HPDE6-E6E7 (cell line): ENCODE measurements at regions not wholly inside any gene's neighbourhood (a gene's known extent, or its start where the extent isn't known, plus 50 kb on each side); places are given as distances from the start of the nearest gene placed in this dataset.

ENCODE experiments used
- DNase-seq: peaks from one replicate; pipeline ENCODE4 v3.0.0; 2011; ENCODE audit warnings: missing footprints; ENCODE audit errors: extremely low spot score

GRCh38 chr6:56864171-56864616, 90.7 kb upstream of the BEND6 start:
- no peak for DNase-seq

GRCh38 chr6:56863366-56863765, 91.5 kb upstream of the BEND6 start:
- no peak for DNase-seq

- no peak for DNase-seq
Measured at GRCh38 chr6:56862415-56863175, 92.3 kb upstream of the BEND6 start.

- no peak for DNase-seq
Measured at GRCh38 chr6:56860475-56860874, 94.4 kb upstream of the BEND6 start.

- DNase-seq = no peak
Measured at GRCh38 chr6:56856036-56856580, 98.8 kb upstream of the BEND6 start.

GRCh38 chr6:56854086-56854485, 100.8 kb upstream of the BEND6 start:
- no peak for DNase-seq

GRCh38 chr6:56853541-56853940, 101.4 kb upstream of the BEND6 start:
- DNase-seq = no peak

GRCh38 chr6:56852260-56853010, 102.5 kb upstream of the BEND6 start:
- DNase-seq = no peak

- no peak for DNase-seq
Measured at GRCh38 chr6:56851541-56852259, 103.2 kb upstream of the BEND6 start.

- no peak for DNase-seq
Measured at GRCh38 chr6:56851074-56851473, 103.8 kb upstream of the BEND6 start.

GRCh38 chr6:56850626-56851025, 104.3 kb upstream of the BEND6 start:
- DNase-seq = no peak

GRCh38 chr6:56849896-56850295, 105.0 kb upstream of the BEND6 start:
- no peak for DNase-seq

GRCh38 chr6:56848105-56848504, 106.8 kb upstream of the BEND6 start:
- no peak for DNase-seq

GRCh38 chr6:56845032-56845431, 109.9 kb upstream of the BEND6 start:
- no peak for DNase-seq

- peak; percentile 82 for DNase-seq
Measured at GRCh38 chr6:56843476-56844349, 111.2 kb upstream of the BEND6 start.

- no peak for DNase-seq
Measured at GRCh38 chr6:56842686-56843475, 112.0 kb upstream of the BEND6 start.

GRCh38 chr6:56841751-56842150, 113.2 kb upstream of the BEND6 start:
- DNase-seq = no peak

GRCh38 chr6:56841381-56841749, 113.5 kb upstream of the BEND6 start:
- DNase-seq = no peak

GRCh38 chr6:56840467-56841380, 114.2 kb upstream of the BEND6 start:
- no peak for DNase-seq
